ENCODE measurements at regions not wholly inside any gene's neighbourhood (a gene's known extent, or its start where the extent isn't known, plus 50 kb on each side); places are given as distances from the start of the nearest gene placed in this dataset.

- TF ChIP-seq CTCF (IDR thresholded peaks at IDR 0.05; ENCODE audit: low read depth, low read length) (no peak), MYC (IDR thresholded peaks at IDR 0.05; ENCODE audit: low read depth, low read length) (no peak), POLR2A (IDR thresholded peaks at IDR 0.05; ENCODE audit: extremely low read depth, insufficient read length) (no peak), MAX (IDR thresholded peaks at IDR 0.05; ENCODE audit: low read depth, low read length) (no peak)
Measured at GRCh38 chr13:107035778-107036177, 467.8 kb upstream of the ARGLU1 start.

Data from NB4 (cell line).